ENCODE measurements at regions not wholly inside any gene's neighbourhood (a gene's known extent, or its start where the extent isn't known, plus 50 kb on each side); places are given as distances from the start of the nearest gene placed in this dataset.

DNA sequence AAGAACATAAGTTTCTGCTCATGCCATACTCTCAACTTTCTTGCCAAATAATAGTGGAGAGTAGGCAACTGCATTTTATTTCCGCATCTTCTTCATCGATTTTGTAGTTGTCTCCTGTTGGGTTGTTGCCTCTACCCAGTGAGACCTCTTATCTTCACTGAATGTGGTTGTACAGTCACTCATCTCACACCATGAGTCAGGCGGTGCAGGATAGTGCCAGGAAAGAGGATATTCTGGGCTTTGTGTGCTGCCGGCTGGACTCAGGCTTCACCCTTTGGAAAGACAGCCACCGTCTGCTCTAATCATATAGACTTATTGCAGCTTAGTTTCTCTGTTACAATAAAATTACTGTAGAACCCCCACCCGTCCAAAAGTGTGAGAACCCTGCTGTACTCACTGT lies 154.3 kb upstream of the USP24 start:
- DNase-seq, result no peak

DNA sequence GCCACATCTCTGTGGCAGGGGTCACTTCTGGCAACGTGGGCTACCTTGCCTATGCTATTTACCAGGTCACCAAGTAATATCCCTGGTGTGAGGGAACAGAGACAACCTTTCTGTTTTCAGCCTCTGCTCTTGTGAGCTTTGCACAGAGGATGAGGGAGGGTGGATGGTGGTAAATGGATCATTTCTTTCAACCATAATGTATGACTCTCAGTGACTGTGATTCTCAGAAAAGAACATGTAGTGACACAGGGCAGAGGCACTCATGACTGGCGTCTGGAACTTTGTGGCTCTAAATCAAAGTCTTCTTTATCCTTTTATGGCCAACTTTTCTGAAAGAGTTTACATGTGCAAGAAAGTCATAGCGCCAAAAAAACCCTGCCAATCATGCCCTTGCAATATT lies 153.5 kb upstream of the USP24 start:
- no peak for DNase-seq

DNA sequence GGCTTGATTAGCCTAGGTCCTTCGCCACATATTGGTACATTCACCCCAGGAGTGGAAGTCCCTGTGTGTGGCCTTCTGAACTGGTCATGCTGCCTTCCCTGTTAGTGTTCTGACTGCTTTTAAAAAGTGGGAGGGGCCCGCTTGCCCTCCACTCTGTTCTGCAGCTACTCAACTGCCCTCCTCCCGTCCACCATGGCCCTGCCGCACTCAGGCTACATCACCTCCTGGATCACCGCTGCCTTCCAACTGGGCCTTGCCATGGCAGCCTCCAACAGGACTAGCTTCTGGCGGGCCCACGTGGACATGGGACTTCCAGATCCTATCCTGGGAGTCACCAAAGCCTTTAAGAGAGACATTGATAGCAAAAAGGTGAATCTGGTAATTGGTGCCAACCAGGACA lies 152.1 kb upstream of the USP24 start:
- no peak for DNase-seq

DNA sequence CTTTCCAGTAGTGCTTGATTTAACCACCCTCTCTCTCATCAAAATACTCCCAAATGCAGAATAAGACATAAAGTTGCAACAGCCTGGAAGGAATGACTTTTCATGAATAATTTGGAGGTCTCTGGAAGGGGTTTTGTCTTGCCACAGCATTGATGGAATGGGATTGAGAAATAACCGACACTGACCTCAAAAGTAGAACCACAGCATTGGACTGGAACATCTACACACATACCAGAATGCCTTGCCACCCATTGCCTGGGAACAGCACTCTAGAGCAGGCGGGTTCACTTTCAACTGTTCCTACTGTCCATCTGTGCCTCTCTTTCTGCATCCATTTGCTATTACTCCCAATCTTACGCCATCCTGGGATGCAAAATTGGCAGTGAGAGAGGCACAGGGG lies 149.1 kb upstream of the USP24 start:
- no peak for DNase-seq

DNA sequence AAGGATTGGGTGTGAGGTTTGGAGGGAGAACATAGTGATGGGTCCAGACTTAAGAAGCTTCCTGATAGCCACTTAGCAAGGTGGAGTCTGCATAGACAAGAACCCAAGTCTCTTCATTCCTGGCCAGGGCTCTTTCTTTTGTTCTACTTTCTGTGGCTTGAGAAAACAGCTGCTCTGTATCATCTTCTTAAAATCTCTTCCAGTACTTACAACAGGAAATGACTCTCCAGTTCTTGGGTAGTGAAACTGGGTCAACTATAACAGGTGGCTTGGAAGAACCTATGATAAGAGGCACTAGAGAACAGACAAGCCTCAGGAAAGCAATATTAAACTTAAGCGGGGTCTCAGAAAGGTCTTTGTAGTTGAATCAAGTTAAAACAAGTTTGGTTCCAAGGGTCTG lies 148.1 kb upstream of the USP24 start:
- no peak for DNase-seq

DNA sequence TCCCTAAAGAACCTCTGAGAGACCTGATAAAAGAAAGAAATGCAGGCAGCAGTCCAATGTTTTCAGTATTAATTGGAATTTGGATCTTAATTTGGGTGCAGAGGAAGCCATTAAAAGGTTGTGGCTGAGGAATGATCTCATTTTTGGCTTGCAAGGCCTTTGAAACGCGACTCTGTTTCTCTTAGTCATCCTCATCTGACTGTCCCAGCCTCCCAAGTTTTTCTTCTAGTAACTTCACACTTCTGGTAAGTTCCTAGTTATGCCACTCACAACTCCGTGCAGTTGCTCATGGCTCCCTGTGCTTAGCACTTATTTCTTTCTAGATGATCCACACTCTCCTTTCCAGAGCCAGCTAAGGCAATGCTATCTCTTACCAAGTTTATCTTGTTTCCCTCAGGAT lies 147.4 kb upstream of the USP24 start:
- no peak for DNase-seq

DNA sequence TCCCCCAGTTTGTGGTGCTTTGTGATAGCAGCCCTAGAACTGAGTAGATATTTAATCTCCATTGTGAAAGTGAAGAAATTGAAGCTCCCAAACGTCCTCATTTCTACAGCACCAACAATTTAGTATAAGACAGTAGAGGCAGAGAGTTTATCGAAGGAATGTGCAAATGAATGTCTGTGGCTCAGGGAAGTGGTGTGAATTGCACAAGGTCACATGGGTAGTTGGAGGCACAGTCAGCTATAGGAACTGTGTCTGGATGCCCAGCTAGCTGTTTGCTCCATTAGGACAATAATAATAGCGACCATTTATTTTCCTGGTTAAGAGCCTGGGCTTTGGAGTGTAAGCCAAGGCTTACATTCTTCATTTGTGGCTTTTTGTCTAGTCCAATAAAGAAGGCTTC lies 144.4 kb upstream of the USP24 start:
- DNase-seq, result no peak

GRCh38 chr1:55358581-55358980 lies 143.4 kb upstream of the USP24 start:
- no peak for DNase-seq

- no peak for DNase-seq
These were observed 140.4 kb upstream of the USP24 start for GRCh38 chr1:55355549-55355948.

GRCh38 chr1:55353707-55354620 lies 138.8 kb upstream of the USP24 start:
- DNase-seq, result no peak

DNA sequence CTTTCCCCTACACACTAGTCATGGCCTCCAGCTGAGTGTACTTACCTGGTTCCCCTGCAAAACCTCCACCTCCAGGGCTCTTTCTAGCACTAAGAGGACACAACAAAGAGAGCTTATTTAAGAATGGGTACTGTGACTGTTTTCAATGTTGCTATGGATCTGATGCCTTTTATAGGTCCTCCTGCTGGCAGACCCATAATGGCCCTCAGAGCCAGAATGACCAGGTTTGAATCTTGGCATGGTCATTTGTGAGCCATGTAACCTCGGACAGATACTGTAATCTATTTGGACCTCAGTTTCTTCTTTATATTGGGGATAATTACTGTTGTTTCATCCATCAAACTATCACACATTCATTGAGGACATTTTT lies 137.6 kb upstream of the USP24 start:
- no peak for DNase-seq

GRCh38 chr1:55352080-55352810 lies 137.1 kb upstream of the USP24 start:
- DNase-seq, result no peak

DNA sequence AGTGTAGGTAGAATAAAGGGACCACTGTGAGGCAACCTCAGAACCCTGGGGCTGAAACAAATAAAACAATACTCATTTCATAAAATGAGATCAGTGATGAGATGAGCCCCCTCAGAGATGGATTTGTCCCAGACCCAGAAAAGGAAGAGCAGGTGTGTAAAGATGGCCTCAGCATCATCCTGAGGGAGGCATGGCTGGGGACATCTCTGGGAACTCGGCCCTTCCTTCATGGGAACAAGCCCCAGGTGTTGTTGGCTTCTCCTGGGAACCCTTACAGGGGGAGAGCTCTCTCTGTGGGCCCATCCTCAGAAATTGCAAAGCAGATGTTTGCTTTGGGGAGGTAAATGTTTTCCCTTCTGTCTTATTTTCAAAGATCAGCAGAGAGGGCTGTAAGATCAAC lies 133.2 kb upstream of the USP24 start:
- DNase-seq, result no peak

GRCh38 chr1:55347866-55348265 lies 132.7 kb upstream of the USP24 start:
- DNase-seq, result no peak

- DNase-seq, result no peak
These were observed 131.9 kb upstream of the USP24 start for GRCh38 chr1:55347041-55347440.

GRCh38 chr1:55346586-55346985 lies 131.4 kb upstream of the USP24 start:
- no peak for DNase-seq

DNA sequence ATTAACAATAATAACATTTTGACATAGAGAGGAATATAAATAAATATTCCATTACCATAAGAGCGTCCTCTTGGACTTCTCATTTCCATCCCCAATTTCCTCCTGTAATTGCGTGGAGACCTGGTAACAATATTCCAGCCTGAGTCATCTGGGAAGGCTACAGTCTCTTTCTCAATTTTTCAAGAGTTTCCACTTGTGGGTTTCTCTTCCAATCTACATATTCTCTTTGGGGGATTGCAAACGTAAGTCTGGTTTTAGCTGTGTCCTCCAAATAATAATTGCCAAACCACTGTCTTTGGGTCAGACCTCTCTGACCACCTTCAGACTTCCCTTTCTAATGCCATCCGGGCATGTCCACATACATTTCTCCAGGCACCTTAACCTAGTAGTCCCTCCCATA lies 124.5 kb upstream of the USP24 start:
- DNase-seq, result no peak

- no peak for DNase-seq
These were observed 123.3 kb upstream of the USP24 start for GRCh38 chr1:55338448-55338820.

GRCh38 chr1:55337801-55338447 lies 122.8 kb upstream of the USP24 start:
- DNase-seq, result peak; percentile 39

GRCh38 chr1:55334797-55335196 lies 119.6 kb upstream of the USP24 start:
- DNase-seq, result no peak

GRCh38 chr1:55334160-55334559 lies 119.0 kb upstream of the USP24 start:
- DNase-seq, result no peak

DNA sequence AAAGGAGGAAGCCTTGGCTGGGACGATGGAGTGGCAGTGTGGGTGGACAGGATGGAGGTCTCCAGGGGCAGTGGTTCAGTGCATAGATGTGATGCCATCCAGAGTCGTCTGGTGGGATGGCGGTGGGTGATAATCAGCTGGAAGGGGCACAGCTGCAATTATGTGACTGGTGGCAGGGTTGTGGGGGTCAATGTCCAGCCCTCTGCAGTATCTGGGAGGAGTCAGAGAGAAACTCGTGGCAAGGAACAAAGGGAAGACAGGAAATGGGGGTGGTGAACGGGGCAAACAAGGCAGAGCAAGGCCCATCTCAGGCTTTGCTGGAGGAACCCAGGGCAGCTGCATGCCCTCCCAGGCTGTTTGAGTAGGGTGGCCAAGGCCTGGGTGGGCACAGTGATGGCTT lies 118.3 kb upstream of the USP24 start:
- no peak for DNase-seq

DNA sequence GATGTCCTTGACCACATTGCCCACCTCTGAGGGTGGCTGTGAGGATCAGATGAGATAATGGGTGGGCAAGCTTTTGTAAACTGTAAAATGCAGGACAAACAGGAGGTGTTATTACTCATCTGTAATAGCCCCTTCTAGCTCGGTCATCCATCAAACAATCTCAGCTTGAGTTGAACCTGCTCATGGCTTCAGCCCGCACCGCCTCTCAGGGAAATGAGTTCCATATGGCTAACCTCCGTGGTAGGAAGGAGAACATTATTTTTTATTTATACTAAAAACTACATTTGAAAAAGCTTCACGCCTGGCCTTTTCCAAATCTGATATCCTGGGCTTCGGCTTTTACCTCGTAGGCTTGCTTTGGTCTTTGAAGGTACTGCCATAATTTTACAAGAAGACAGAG lies 116.2 kb upstream of the USP24 start:
- no peak for DNase-seq

DNA sequence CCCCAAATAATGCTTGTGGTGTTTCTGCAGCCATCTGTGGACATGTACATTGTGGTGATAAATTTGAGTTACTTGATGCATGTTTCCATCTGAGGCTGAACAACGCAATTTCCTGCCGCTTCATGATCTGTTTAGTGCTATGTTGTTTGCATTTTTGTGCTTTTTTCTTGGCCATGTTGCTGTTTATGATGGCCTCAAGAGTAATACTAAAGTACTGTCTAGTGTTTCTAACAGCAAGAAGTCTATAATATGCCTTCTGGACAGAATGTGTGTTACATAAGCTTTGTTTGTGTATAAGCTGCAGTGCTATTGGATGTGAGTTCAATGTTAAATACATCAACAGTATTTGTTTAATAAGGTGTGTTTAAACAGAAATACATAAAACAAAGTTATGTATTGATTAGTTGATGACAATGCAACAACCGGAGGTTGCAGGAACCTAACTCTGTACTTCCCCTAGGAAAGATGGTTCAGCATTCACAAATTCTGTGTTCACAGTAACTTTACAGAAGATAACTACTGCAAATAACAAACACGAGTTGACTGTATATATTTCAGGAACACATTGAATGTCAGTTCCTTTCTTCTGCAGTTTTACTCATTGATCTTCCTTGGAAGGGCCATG lies 114.8 kb upstream of the USP24 start:
- no peak for DNase-seq

Data from NCI-H774 (cell line).